ENCODE measurements at regions not wholly inside any gene's neighbourhood (a gene's known extent, or its start where the extent isn't known, plus 50 kb on each side); places are given as distances from the start of the nearest gene placed in this dataset.
A peak's percentile ranks its signal among the peaks of the same experiment; 100 is the strongest.

DNA sequence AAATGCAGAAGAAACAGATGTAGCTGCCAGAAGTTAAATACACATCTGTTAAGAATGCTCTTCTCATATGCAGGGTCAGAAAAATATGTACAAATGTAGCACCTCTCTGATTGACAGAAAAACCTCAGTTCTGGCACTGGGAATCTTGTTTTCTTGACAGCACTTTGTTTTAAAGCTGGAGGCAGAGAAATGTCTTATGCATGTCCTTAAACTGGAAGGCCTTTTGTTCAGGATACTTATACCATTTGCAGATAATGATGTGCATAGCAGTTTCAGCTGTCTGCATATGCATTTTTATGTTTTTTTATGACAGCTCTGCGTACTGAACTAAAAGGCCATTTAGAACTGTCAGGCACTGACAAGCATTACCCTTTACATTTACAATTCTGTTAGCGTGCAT lies 567.9 kb downstream of the EBF1 start:
- Histone ChIP-seq H3K4me3 (no peak overlapping the region), H3K27me3 (no peaks in the 10 kb centered on the region), H3K36me3 (peaks cover 0 to 9% (median 0%) of the 10 kb centered on the region in 11 experiments; a peak in 2 of 22 replicates), H3K27ac (no peak overlapping the region), H4K20me1 (no peaks in the 10 kb centered on the region), H3K4me1 (peaks cover 0 to 30% (median 12%) of the 10 kb centered on the region in 10 experiments; a peak in 10 of 20 replicates), H3K9ac (no peak overlapping the region), H3K4me2 (peak overlapping the region in 5 of 11 experiments; percentile 25 to 51 (median 33); a peak in 7 of 22 replicates), H3K9me3 (replicated peaks in 1 of 11) (peaks cover 0 to 59% (median 33%) of the 10 kb centered on the region in 11 experiments; a peak in 20 of 22 replicates)
- no peak for TF ChIP-seq Cebpa-rat (IDR thresholded peaks at IDR 0.05)

DNA sequence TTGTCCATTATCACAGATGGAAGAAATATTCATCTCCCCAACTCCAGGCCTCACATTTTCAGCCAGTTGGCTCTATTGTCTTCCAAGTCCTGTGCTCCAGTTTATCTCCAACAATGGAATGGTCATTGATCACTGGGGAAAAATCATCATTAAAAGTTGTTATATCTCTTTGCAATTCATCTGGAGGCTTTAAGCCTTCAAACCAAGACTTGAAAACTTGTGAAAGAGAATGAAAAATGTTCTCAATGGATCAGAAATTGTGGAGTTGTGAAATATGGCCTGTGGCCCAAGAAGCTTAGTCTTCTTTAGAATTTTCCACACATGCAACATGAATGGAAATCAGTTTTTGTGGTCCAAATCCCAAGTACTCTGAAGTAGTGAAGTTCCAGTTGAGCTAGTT lies 569.6 kb downstream of the EBF1 start:
- H3K4me2 ChIP-seq: no peak overlapping the region; a peak in 1 of 22 replicates
- H3K4me1 ChIP-seq: peaks cover 0 to 25% (median 11%) of the 10 kb centered on the region in 10 experiments; a peak in 10 of 20 replicates
- H3K9me3 ChIP-seq (replicated peaks in 1 of 11): peaks cover 0 to 70% (median 48%) of the 10 kb centered on the region in 11 experiments; a peak in 20 of 22 replicates
- H3K4me3 ChIP-seq: no peak overlapping the region
- no peaks in the 10 kb centered on the region for H4K20me1 ChIP-seq
- peaks cover 0 to 9% (median 0%) of the 10 kb centered on the region in 11 experiments; a peak in 2 of 22 replicates for H3K36me3 ChIP-seq
- H3K27ac ChIP-seq: no peak overlapping the region
- TF ChIP-seq Cebpa-rat (IDR thresholded peaks at IDR 0.05): no peak
- no peak overlapping the region for H3K9ac ChIP-seq
- H3K27me3 ChIP-seq: no peaks in the 10 kb centered on the region

DNA sequence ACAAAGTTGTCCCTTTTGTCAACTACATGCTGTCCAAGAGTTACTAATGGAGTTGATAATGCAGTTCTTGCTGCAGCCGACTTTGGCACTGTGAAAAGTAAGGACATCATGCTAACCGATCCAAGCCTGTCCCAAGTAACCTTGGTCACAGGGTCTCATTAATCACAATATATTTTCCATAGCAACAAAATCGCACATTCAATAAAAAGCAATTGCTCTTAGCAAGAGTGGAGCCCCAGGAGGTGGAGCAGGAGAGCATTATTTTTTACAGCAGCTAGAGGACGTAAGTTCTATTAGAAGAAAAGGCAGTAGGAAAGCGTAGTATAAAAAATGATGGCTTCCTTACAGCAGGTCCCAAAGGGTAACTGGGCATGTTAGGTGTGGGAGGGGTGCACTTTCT lies 570.3 kb downstream of the EBF1 start:
- H3K4me2 ChIP-seq: peak overlapping the region in 1 of 11 experiments; percentile 8; a peak in 2 of 22 replicates
- TF ChIP-seq Cebpa-rat (IDR thresholded peaks at IDR 0.05): no peak

DNA sequence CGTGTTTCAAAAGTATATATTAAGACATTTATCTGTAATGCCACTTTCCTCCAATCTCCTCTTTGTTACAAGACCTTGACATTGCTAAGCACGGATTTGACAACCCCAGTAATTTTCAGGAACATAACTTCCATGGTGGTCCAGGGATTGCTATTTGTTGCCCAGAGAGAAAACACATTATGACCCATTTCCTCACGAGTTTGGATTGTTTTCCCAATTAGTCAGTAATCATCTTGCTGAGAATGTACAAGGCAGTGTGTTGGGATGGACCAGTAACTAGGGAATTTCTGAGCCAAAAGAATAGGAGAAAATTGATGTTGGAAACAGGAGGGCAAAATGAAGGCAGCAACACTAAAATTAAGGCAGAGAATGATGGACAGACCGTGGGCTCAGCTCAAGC lies 574.1 kb downstream of the EBF1 start:
- no peaks in the 10 kb centered on the region for H3K27me3 ChIP-seq
- H3K27ac ChIP-seq: no peak overlapping the region
- peaks cover 0 to 14% (median 4%) of the 10 kb centered on the region in 10 experiments; a peak in 8 of 20 replicates for H3K4me1 ChIP-seq
- H3K4me3 ChIP-seq: no peak overlapping the region
- no peak overlapping the region for H3K9ac ChIP-seq
- H3K9me3 ChIP-seq (replicated peaks in 1 of 11): peaks cover 10 to 90% (median 81%) of the 10 kb centered on the region in 11 experiments; a peak in 21 of 22 replicates
- H3K36me3 ChIP-seq: peaks cover 0 to 5% (median 0%) of the 10 kb centered on the region in 11 experiments; a peak in 3 of 22 replicates
- H4K20me1 ChIP-seq: no peaks in the 10 kb centered on the region
- no peak for TF ChIP-seq Cebpa-rat (IDR thresholded peaks at IDR 0.05)
- no peak overlapping the region for H3K4me2 ChIP-seq

More for the DNA sequence above, 570.3 kb downstream of the EBF1 start:
- H3K36me3 ChIP-seq: peaks cover 0 to 9% (median 0%) of the 10 kb centered on the region in 11 experiments; a peak in 2 of 22 replicates
- no peaks in the 10 kb centered on the region for H4K20me1 ChIP-seq
- peaks cover 0 to 25% (median 11%) of the 10 kb centered on the region in 10 experiments; a peak in 10 of 20 replicates for H3K4me1 ChIP-seq
- no peak overlapping the region for H3K9ac ChIP-seq
- peaks cover 0 to 69% (median 51%) of the 10 kb centered on the region in 11 experiments; a peak in 20 of 22 replicates for H3K9me3 ChIP-seq (replicated peaks in 1 of 11)
- H3K27ac ChIP-seq: no peak overlapping the region
- H3K27me3 ChIP-seq: no peaks in the 10 kb centered on the region
- no peak overlapping the region for H3K4me3 ChIP-seq

DNA sequence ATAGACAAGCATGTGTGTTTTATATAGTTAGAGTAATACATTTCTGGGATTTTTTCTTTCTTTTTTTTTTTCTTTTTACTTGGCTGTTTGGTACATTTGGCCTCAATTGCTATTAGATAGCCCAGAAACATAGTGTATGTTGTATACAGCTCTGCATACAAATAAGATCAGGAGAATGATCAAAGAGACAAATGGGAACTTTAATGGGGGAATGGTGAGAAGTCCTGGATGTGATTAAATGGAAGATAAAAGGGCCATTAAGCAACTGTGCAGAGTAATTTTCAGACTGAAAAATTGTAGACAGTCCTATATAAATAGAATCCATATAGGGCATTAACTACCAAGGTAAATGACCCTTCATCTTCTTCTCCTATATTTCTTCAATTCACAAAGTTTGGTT lies 575.6 kb downstream of the EBF1 start:
- Histone ChIP-seq H4K20me1 (no peaks in the 10 kb centered on the region), H3K9me3 (replicated peaks in 1 of 11) (peaks cover 18 to 96% (median 92%) of the 10 kb centered on the region in 11 experiments; a peak in 21 of 22 replicates), H3K4me1 (peaks cover 0 to 16% (median 7%) of the 10 kb centered on the region in 10 experiments; a peak in 13 of 20 replicates), H3K4me3 (no peak overlapping the region), H3K36me3 (peaks cover 0 to 13% (median 0%) of the 10 kb centered on the region in 11 experiments; a peak in 3 of 22 replicates), H3K9ac (no peak overlapping the region), H3K4me2 (no peak overlapping the region), H3K27ac (no peak overlapping the region), H3K27me3 (no peaks in the 10 kb centered on the region)
- no peak for TF ChIP-seq Cebpa-rat (IDR thresholded peaks at IDR 0.05)

DNA sequence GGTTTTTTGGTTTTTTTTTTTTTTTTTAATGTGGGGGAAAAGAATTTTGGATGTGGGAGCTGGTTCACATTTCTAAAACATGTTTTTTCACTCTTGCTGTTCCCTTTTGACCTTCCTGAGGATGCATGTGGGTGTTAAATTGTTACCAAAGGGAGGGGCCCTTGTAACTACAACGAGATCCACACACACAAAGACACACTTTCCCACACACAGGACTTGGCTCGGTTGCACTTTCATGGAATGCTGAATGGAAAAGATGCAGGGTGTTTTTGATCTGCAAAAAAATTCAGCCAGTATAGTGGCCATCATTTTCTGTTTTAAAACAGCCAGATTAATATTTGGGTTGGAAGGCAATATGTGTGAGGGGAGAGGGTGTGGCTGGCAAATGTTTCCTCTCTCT lies 576.9 kb downstream of the EBF1 start:
- no peaks in the 10 kb centered on the region for H3K27me3 ChIP-seq
- H3K9me3 ChIP-seq (replicated peaks in 1 of 11): peaks cover 18 to 90% (median 87%) of the 10 kb centered on the region in 11 experiments; a peak in 21 of 22 replicates
- H3K4me2 ChIP-seq: peak overlapping the region in 1 of 11 experiments; percentile 24; a peak in 1 of 22 replicates
- H3K36me3 ChIP-seq: peaks cover 0 to 13% (median 0%) of the 10 kb centered on the region in 11 experiments; a peak in 2 of 22 replicates
- no peak overlapping the region for H3K9ac ChIP-seq
- H3K4me3 ChIP-seq: no peak overlapping the region
- H3K27ac ChIP-seq: no peak overlapping the region
- H4K20me1 ChIP-seq: no peaks in the 10 kb centered on the region
- TF ChIP-seq Cebpa-rat (IDR thresholded peaks at IDR 0.05): no peak
- H3K4me1 ChIP-seq: peaks cover 0 to 29% (median 19%) of the 10 kb centered on the region in 10 experiments; a peak in 16 of 20 replicates

DNA sequence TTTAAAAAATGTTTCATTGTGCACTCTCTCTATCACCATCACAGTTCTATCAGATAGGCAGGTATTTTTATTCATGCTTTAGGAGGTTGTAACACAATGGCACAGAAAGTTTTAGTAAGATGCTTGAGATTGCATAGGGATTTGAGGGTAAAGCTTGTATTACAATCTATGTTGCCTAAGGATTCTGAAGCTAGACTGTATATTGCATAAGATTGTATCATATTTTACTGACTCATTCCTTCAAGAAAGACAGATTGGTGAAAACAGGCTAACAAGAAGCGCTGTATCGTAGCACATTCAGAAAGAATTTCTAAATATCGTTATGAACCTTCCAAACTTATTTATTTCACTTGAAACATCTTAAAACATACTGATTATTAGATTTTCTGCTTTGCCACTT lies 577.7 kb downstream of the EBF1 start:
- Histone ChIP-seq H3K36me3 (peaks cover 0 to 13% (median 0%) of the 10 kb centered on the region in 11 experiments; a peak in 1 of 22 replicates), H3K4me1 (peaks cover 5 to 37% (median 27%) of the 10 kb centered on the region in 10 experiments; a peak in 18 of 20 replicates), H3K9ac (no peak overlapping the region), H3K4me3 (no peak overlapping the region), H4K20me1 (no peaks in the 10 kb centered on the region), H3K4me2 (no peak overlapping the region), H3K27me3 (no peaks in the 10 kb centered on the region), H3K9me3 (replicated peaks in 1 of 11) (peaks cover 18 to 82% (median 79%) of the 10 kb centered on the region in 11 experiments; a peak in 21 of 22 replicates), H3K27ac (no peak overlapping the region)
- TF ChIP-seq Cebpa-rat (IDR thresholded peaks at IDR 0.05): no peak

DNA sequence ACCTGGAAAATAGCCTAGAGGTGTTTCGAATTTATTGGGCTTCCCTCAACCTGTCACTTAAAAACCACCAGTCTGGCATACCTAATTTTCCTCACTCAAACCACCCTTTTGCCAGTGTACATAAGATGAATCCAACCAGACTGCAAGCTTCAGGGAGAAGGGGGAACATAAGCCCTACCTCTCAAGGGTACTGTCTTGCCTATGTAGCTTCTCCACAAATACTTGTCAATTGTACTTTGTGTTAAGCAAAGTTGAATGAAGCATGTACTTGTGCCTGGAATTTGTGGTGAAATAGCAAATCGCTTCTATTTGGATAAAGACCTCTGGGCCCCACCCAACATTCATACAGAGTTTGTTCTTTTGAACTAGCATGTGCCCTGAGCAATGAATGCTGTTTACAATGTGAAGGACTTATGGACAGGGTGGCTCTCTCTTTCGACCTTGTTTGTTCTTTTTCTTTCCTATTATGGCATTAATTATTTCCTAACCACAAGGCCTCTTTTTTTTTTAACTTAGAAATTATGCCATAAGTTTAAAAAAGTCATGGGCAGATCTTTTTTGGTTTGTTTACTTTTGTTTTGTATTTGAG lies 580.2 kb downstream of the EBF1 start:
- Histone ChIP-seq H3K27me3 (no peaks in the 10 kb centered on the region), H3K4me3 (no peak overlapping the region; a peak in 2 of 20 replicates), H3K4me2 (peak overlapping the region in 6 of 11 experiments; percentile 12 to 87 (median 29); a peak in 10 of 22 replicates), H3K27ac (peak overlapping the region in 4 of 11 experiments; percentile 6 to 89 (median 26); a peak in 2 of 22 replicates), H3K36me3 (peaks cover 0 to 13% (median 0%) of the 10 kb centered on the region in 11 experiments; a peak in 1 of 22 replicates), H3K4me1 (peaks cover 9 to 62% (median 50%) of the 10 kb centered on the region in 10 experiments), H4K20me1 (no peaks in the 10 kb centered on the region), H3K9ac (no peak overlapping the region), H3K9me3 (replicated peaks in 1 of 11) (peaks cover 18 to 62% (median 59%) of the 10 kb centered on the region in 11 experiments; a peak in 21 of 22 replicates)
- no peak for TF ChIP-seq Cebpa-rat (IDR thresholded peaks at IDR 0.05)

DNA sequence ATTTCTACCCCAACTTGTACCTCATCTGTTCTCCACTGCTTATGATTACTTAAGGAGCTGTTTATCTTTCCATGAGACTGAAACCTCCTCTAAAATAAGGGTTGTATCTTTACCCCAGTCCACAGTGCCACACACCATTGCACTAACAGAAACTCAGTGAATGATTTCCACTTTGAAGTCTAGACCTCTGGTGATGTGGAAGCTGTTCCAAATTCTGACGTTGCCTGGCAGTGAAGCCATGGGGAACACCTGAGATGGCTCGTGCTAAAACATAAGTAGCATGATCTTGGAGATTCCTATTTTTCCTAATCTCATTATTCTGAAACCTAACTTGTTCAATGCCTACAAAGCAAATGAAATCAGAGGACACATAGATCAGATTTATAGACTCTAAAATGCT lies 583.2 kb downstream of the EBF1 start:
- Histone ChIP-seq H3K9me3 (replicated peaks in 1 of 11) (peaks cover 17 to 32% (median 30%) of the 10 kb centered on the region in 11 experiments; a peak in 21 of 22 replicates), H3K27me3 (no peaks in the 10 kb centered on the region), H3K9ac (peak overlapping the region in 2 of 11 experiments; percentile 6 to 46; a peak in 2 of 22 replicates), H3K27ac (peak overlapping the region in 5 of 11 experiments; percentile 16 to 89 (median 86); a peak in 8 of 22 replicates), H3K36me3 (peaks cover 0 to 8% (median 0%) of the 10 kb centered on the region in 11 experiments; a peak in 1 of 22 replicates), H4K20me1 (no peaks in the 10 kb centered on the region), H3K4me2 (peak overlapping the region in 9 of 11 experiments; percentile 20 to 93 (median 81); a peak in 17 of 22 replicates), H3K4me1 (peaks cover 32 to 90% (median 80%) of the 10 kb centered on the region in 10 experiments), H3K4me3 (no peak overlapping the region)
- no peak for TF ChIP-seq Cebpa-rat (IDR thresholded peaks at IDR 0.05)
